ENCODE measurements at regions not wholly inside any gene's neighbourhood (a gene's known extent, or its start where the extent isn't known, plus 50 kb on each side); places are given as distances from the start of the nearest gene placed in this dataset.

GRCh38 chr2:5886462-5886861 lies 194.3 kb downstream of the SOX11 start:
- H3K27me3 ChIP-seq (ENCODE audit: control insufficient read depth, insufficient read depth, low read length): no peaks in the 10 kb centered on the region
- CTCF ChIA-PET: no interaction called here
- no peaks in the 10 kb centered on the region for H3K36me3 ChIP-seq (ENCODE audit: control insufficient read depth, insufficient read depth, low read length)
- POLR2A ChIA-PET: no interaction called here
- no peak for DNase-seq (ENCODE audit: low read depth)
- H3K4me3 ChIP-seq (ENCODE audit: low read depth, low read length): no peak overlapping the region
- no peak for TF ChIP-seq CTCF (IDR thresholded peaks at IDR 0.05; ENCODE audit: insufficient read depth, low read depth, low read length)

GRCh38 chr2:5888126-5888525 lies 195.9 kb downstream of the SOX11 start:
- ChIA-PET CTCF (no interaction called here), POLR2A (no interaction called here)
- no peaks in the 10 kb centered on the region for H3K36me3 ChIP-seq (ENCODE audit: control insufficient read depth, insufficient read depth, low read length)
- no peak overlapping the region for H3K4me3 ChIP-seq (ENCODE audit: low read depth, low read length)
- DNase-seq (ENCODE audit: low read depth): no peak
- TF ChIP-seq CTCF (IDR thresholded peaks at IDR 0.05; ENCODE audit: insufficient read depth, low read depth, low read length): no peak
- no peaks in the 10 kb centered on the region for H3K27me3 ChIP-seq (ENCODE audit: control insufficient read depth, insufficient read depth, low read length)

DNA sequence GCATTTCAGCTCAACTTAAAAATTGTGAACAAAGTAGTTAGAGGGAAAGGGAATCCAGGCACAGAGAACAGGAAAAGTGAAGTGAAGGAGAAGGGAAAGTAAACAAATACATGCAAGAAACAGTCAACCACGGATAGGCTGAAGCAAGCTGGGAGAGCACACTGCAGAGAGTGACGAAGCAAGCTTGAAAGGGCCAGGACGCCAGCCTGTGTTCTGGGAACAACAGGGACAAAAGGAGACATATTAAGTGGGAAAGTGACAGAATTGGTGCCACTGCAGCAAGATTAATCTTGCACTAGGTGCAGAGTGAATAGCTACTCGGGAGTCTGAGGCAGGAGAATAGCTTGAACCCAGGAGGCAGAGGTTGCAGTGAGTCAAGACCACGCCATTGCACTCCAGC lies 197.3 kb downstream of the SOX11 start:
- ChIA-PET POLR2A (no interaction called here), CTCF (no interaction called here)
- H3K27me3 ChIP-seq (ENCODE audit: control insufficient read depth, insufficient read depth, low read length): no peaks in the 10 kb centered on the region
- TF ChIP-seq CTCF (IDR thresholded peaks at IDR 0.05; ENCODE audit: insufficient read depth, low read depth, low read length): no peak
- H3K4me3 ChIP-seq (ENCODE audit: low read depth, low read length): no peak overlapping the region
- DNase-seq (ENCODE audit: low read depth): no peak
- no peaks in the 10 kb centered on the region for H3K36me3 ChIP-seq (ENCODE audit: control insufficient read depth, insufficient read depth, low read length)

- H3K27me3 ChIP-seq (ENCODE audit: control insufficient read depth, insufficient read depth, low read length): no peaks in the 10 kb centered on the region
- DNase-seq (ENCODE audit: low read depth): no peak
- ChIA-PET POLR2A (no interaction called here), CTCF (no interaction called here)
- no peaks in the 10 kb centered on the region for H3K36me3 ChIP-seq (ENCODE audit: control insufficient read depth, insufficient read depth, low read length)
- TF ChIP-seq CTCF (IDR thresholded peaks at IDR 0.05; ENCODE audit: insufficient read depth, low read depth, low read length): no peak
- H3K4me3 ChIP-seq (ENCODE audit: low read depth, low read length): no peak overlapping the region
These were observed 202.2 kb downstream of the SOX11 start for GRCh38 chr2:5894355-5894754.

GRCh38 chr2:5895284-5895683 lies 203.1 kb downstream of the SOX11 start:
- Histone ChIP-seq H3K4me3 (ENCODE audit: low read depth, low read length) (no peak overlapping the region), H3K36me3 (ENCODE audit: control insufficient read depth, insufficient read depth, low read length) (no peaks in the 10 kb centered on the region), H3K27me3 (ENCODE audit: control insufficient read depth, insufficient read depth, low read length) (no peaks in the 10 kb centered on the region)
- ChIA-PET POLR2A (no interaction called here), CTCF (no interaction called here)
- DNase-seq (ENCODE audit: low read depth): no peak
- TF ChIP-seq CTCF (IDR thresholded peaks at IDR 0.05; ENCODE audit: insufficient read depth, low read depth, low read length): no peak
